K562 (cell line): ENCODE measurements at regions not wholly inside any gene's neighbourhood (a gene's known extent, or its start where the extent isn't known, plus 50 kb on each side); places are given as distances from the start of the nearest gene placed in this dataset.

Source experiments
- MAFG ChIP-seq: fragments of 450-650 bp; conservative IDR thresholded peaks from 2 replicates; pipeline ENCODE4 v1.6.1; 2016; ENCODE audit warnings: missing genetic modification characterization, missing compliant biosample characterization
- MEF2D ChIP-seq: conservative IDR thresholded peaks from 2 replicates; pipeline ENCODE4 v1.6.1; 2016; ENCODE audit warnings: low read depth, missing genetic modification characterization, missing compliant biosample characterization
- MXI1 ChIP-seq: IDR thresholded peaks from 2 replicates; pipeline ENCODE4 v1.6.1; 2011; ENCODE audit warnings: low read depth, mild to moderate bottlenecking, improper control_type of control experiment, low read length
- SAFB2 ChIP-seq: fragments of 200-400 bp; formaldehyde crosslinking; IDR thresholded peaks from 2 replicates; pipeline ENCODE4 v1.6.1; 2018; ENCODE audit warnings: borderline replicate concordance, low read length, low read depth, moderate library complexity; ENCODE audit not compliant: severe bottlenecking
- TFE3 ChIP-seq: fragments of 450-650 bp; formaldehyde crosslinking; IDR thresholded peaks from 2 replicates; pipeline ENCODE4 v1.4.0; 2020; ENCODE audit warnings: mild to moderate bottlenecking, mixed read lengths
- WHSC1 ChIP-seq: IDR thresholded peaks from one replicate; pipeline ENCODE4 v1.6.1; 2012; ENCODE audit warnings: low read length, control low read depth, inconsistent platforms
- ZKSCAN3 ChIP-seq: fragments of 250-450 bp; sonication (Bioruptor Pico); IDR thresholded peaks from 2 replicates; pipeline ENCODE4 v1.4.0; 2020
- ZNF717 ChIP-seq: fragments of 250-450 bp; sonication (Bioruptor Pico); IDR thresholded peaks from 2 replicates; pipeline ENCODE4 v1.5.0; 2021
- TF ChIP-seq, protein P1 (sequence below): fragments of 450-650 bp; IDR thresholded peaks from 2 replicates; pipeline ENCODE4 v1.6.1; 2017; ENCODE audit warnings: antibody characterized with exemption, mild to moderate bottlenecking
- TF ChIP-seq, protein P2 (sequence below): fragments of 250-450 bp; sonication (Bioruptor Pico); IDR thresholded peaks from 2 replicates; pipeline ENCODE4 v1.9.0; 2021; ENCODE audit warnings: mild to moderate bottlenecking
- TF ChIP-seq, protein P3 (sequence below): sonication (generic); formaldehyde crosslinking; IDR thresholded peaks from 2 replicates; pipeline ENCODE4 v1.8.1; 2023; ENCODE audit warnings: mild to moderate bottlenecking, missing genetic modification reagents

DNA sequence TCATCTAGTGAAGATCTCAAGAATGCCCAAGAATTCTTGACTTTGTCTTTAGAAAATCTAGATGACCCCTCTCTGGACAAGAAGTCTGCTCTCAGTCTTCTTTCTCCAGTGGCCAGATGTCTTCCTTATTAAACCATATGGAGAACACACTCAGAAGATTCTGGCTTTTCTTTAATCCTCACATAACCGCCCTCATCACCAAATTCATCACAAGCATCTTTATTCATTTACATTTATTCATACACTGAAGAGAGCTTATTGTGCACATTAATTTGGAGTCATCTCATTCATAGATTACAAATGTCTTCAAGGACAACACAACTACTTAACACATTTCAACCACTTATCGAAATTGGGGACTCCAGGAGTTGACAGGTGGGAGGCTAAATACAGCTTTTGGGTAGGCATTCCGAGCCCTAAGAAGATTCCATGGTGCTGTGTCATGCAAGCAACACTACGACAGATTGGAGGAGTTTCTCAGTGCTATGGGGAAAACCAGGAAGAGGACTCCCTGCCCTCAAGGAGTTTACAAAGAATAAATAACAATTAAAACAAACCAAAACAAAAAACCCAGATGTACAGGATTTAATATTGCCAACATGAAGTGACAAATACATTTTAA lies 64.8 kb upstream of the LCLAT1 start (continued):
- TF ChIP-seq, protein P1, sequence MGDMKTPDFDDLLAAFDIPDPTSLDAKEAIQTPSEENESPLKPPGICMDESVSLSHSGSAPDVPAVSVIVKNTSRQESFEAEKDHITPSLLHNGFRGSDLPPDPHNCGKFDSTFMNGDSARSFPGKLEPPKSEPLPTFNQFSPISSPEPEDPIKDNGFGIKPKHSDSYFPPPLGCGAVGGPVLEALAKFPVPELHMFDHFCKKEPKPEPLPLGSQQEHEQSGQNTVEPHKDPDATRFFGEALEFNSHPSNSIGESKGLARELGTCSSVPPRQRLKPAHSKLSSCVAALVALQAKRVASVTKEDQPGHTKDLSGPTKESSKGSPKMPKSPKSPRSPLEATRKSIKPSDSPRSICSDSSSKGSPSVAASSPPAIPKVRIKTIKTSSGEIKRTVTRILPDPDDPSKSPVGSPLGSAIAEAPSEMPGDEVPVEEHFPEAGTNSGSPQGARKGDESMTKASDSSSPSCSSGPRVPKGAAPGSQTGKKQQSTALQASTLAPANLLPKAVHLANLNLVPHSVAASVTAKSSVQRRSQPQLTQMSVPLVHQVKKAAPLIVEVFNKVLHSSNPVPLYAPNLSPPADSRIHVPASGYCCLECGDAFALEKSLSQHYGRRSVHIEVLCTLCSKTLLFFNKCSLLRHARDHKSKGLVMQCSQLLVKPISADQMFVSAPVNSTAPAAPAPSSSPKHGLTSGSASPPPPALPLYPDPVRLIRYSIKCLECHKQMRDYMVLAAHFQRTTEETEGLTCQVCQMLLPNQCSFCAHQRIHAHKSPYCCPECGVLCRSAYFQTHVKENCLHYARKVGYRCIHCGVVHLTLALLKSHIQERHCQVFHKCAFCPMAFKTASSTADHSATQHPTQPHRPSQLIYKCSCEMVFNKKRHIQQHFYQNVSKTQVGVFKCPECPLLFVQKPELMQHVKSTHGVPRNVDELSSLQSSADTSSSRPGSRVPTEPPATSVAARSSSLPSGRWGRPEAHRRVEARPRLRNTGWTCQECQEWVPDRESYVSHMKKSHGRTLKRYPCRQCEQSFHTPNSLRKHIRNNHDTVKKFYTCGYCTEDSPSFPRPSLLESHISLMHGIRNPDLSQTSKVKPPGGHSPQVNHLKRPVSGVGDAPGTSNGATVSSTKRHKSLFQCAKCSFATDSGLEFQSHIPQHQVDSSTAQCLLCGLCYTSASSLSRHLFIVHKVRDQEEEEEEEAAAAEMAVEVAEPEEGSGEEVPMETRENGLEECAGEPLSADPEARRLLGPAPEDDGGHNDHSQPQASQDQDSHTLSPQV = no peak
- no peak for TF ChIP-seq MXI1
- TF ChIP-seq TFE3 (CRISPR knock-in tag) = no peak
- TF ChIP-seq ZNF717 = no peak
- no peak for TF ChIP-seq ZKSCAN3
- TF ChIP-seq, protein P2, sequence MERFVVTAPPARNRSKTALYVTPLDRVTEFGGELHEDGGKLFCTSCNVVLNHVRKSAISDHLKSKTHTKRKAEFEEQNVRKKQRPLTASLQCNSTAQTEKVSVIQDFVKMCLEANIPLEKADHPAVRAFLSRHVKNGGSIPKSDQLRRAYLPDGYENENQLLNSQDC = no peak
- no peak for TF ChIP-seq WHSC1
- TF ChIP-seq SAFB2 = no peak
- no peak for TF ChIP-seq MEF2D (tag)
- TF ChIP-seq, protein P3, sequence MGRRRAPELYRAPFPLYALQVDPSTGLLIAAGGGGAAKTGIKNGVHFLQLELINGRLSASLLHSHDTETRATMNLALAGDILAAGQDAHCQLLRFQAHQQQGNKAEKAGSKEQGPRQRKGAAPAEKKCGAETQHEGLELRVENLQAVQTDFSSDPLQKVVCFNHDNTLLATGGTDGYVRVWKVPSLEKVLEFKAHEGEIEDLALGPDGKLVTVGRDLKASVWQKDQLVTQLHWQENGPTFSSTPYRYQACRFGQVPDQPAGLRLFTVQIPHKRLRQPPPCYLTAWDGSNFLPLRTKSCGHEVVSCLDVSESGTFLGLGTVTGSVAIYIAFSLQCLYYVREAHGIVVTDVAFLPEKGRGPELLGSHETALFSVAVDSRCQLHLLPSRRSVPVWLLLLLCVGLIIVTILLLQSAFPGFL (CRISPR knock-in tag) = no peak
- TF ChIP-seq MAFG (tag) = no peak
